Activated CD8-positive, alpha-beta T cell treated with anti-CD3 and anti-CD28 coated beads for 36 hours (primary cell): ENCODE measurements at regions not wholly inside any gene's neighbourhood (a gene's known extent, or its start where the extent isn't known, plus 50 kb on each side); places are given as distances from the start of the nearest gene placed in this dataset.

Experiments used
- ATAC-seq: fragments of 200-7000 bp; cut with Tn5 transposase; one replicate; pipeline ENCODE4 v1.10.0; 2021; ENCODE audit warnings: mild to moderate bottlenecking, moderate library complexity
- CTCF ChIA-PET: fragments of 350-600 bp; sonication (Branson Sonifier 250); formaldehyde crosslinking; loops from one replicate; lab custom pipeline; 2021; ENCODE audit warnings: antibody characterized with exemption; lab: Charles Lee
- POLR2A ChIA-PET: fragments of 350-600 bp; sonication (Branson Sonifier 250); formaldehyde crosslinking; loops from one replicate; lab custom pipeline; 2021; ENCODE audit warnings: antibody characterized with exemption; lab: Charles Lee
- DNase-seq: peaks from one replicate; pipeline ENCODE4 v3.0.0-alpha.2; 2020
- H3K27ac Mint-ChIP-seq: one replicate; pipeline ENCODE4 v1.8.0; 2021; ENCODE audit warnings: mild to moderate bottlenecking, mixed read lengths
- H3K27me3 Mint-ChIP-seq: one replicate; pipeline ENCODE4 v1.8.0; 2021; ENCODE audit warnings: mixed read lengths
- H3K36me3 Mint-ChIP-seq: one replicate; pipeline ENCODE4 v1.8.0; 2021; ENCODE audit warnings: low read depth, mixed read lengths
- H3K4me1 Mint-ChIP-seq: one replicate; pipeline ENCODE4 v1.8.0; 2021; ENCODE audit warnings: low read depth, mixed read lengths
- H3K4me3 Mint-ChIP-seq: one replicate; pipeline ENCODE4 v1.8.0; 2021; ENCODE audit warnings: mild to moderate bottlenecking, moderate library complexity, mixed read lengths
- H3K9me3 Mint-ChIP-seq: one replicate; pipeline ENCODE4 v1.8.0; 2021; ENCODE audit warnings: mixed read lengths
- CTCF ChIP-seq: fragments of 200-600 bp; IDR thresholded peaks from one replicate; pipeline ENCODE4 v1.8.0; 2022; ENCODE audit warnings: antibody characterized with exemption, mild to moderate bottlenecking
- intact Hi-C: fragments of 100-400 bp; cut with micrococcal nuclease; formaldehyde crosslinking; loops from one replicate; pipeline ENCODE4 v1.10.0; 2022

GRCh38 chr4:124060261-124060918 lies 652.1 kb downstream of the ANKRD50 start:
- ATAC-seq (no peak), DNase-seq (no peak)
- H3K4me3 Mint-ChIP-seq = no peak overlapping the region
- peaks cover 2% of the 10 kb centered on the region for H3K27me3 Mint-ChIP-seq
- H3K36me3 Mint-ChIP-seq = no peaks in the 10 kb centered on the region
- H3K4me1 Mint-ChIP-seq = no peaks in the 10 kb centered on the region
- ChIA-PET CTCF (no interaction called here), POLR2A (no interaction called here)
- TF ChIP-seq CTCF = no peak
- H3K9me3 Mint-ChIP-seq = no peaks in the 10 kb centered on the region
- intact Hi-C loops = no loop called here
- H3K27ac Mint-ChIP-seq = no peak overlapping the region

GRCh38 chr4:124061413-124061812 lies 651.1 kb downstream of the ANKRD50 start:
- no peak for TF ChIP-seq CTCF
- Mint-ChIP-seq H3K4me3 (no peak overlapping the region), H3K27ac (no peak overlapping the region), H3K27me3 (peaks cover 2% of the 10 kb centered on the region), H3K9me3 (no peaks in the 10 kb centered on the region), H3K4me1 (no peaks in the 10 kb centered on the region), H3K36me3 (no peaks in the 10 kb centered on the region)
- DNase-seq (no peak), ATAC-seq (no peak)
- CTCF ChIA-PET = no interaction called here
- intact Hi-C loops = no loop called here
- POLR2A ChIA-PET = no interaction called here

- no peak for TF ChIP-seq CTCF
- Mint-ChIP-seq H3K4me3 (no peak overlapping the region), H3K27ac (no peak overlapping the region), H3K4me1 (no peaks in the 10 kb centered on the region), H3K27me3 (peaks cover 2% of the 10 kb centered on the region), H3K36me3 (no peaks in the 10 kb centered on the region), H3K9me3 (peaks cover 6% of the 10 kb centered on the region)
- no peak for ATAC-seq
- DNase-seq = no peak
- intact Hi-C loops = no loop called here
- ChIA-PET POLR2A (no interaction called here), CTCF (no interaction called here)
Measured at GRCh38 chr4:124065422-124065821, 647.1 kb downstream of the ANKRD50 start.

GRCh38 chr4:124065936-124066335 lies 646.6 kb downstream of the ANKRD50 start:
- Mint-ChIP-seq H3K36me3 (no peaks in the 10 kb centered on the region), H3K27ac (no peak overlapping the region), H3K4me3 (no peak overlapping the region), H3K9me3 (peaks cover 11% of the 10 kb centered on the region), H3K27me3 (no peaks in the 10 kb centered on the region), H3K4me1 (no peaks in the 10 kb centered on the region)
- CTCF ChIA-PET = no interaction called here
- intact Hi-C loops = no loop called here
- TF ChIP-seq CTCF = no peak
- DNase-seq = no peak
- ATAC-seq = no peak
- POLR2A ChIA-PET = no interaction called here

GRCh38 chr4:124066595-124066994 lies 645.9 kb downstream of the ANKRD50 start:
- TF ChIP-seq CTCF = no peak
- intact Hi-C loops = no loop called here
- Mint-ChIP-seq H3K27me3 (no peaks in the 10 kb centered on the region), H3K4me3 (no peak overlapping the region), H3K27ac (no peak overlapping the region), H3K4me1 (no peaks in the 10 kb centered on the region), H3K36me3 (no peaks in the 10 kb centered on the region), H3K9me3 (peaks cover 16% of the 10 kb centered on the region)
- DNase-seq (no peak), ATAC-seq (no peak)
- CTCF ChIA-PET = no interaction called here
- POLR2A ChIA-PET = no interaction called here
